ENCODE measurements at regions not wholly inside any gene's neighbourhood (a gene's known extent, or its start where the extent isn't known, plus 50 kb on each side); places are given as distances from the start of the nearest gene placed in this dataset.

GRCh38 chr3:152203652-152204051, 65.1 kb upstream of the MBNL1 start:
- no peak for TF ChIP-seq CTCF (IDR thresholded peaks at IDR 0.05)
- TF ChIP-seq POLR2AphosphoS5 (IDR thresholded peaks at IDR 0.05; ENCODE audit: low read depth, low read length) = no peak
- no peak for TF ChIP-seq TCF7L2 (IDR thresholded peaks at IDR 0.05; ENCODE audit: low read depth, low read length)
